Glomerular endothelial cell (primary cell): ENCODE measurements at regions not wholly inside any gene's neighbourhood (a gene's known extent, or its start where the extent isn't known, plus 50 kb on each side); places are given as distances from the start of the nearest gene placed in this dataset.

Source experiments
- DNase-seq: peaks from one replicate; pipeline ENCODE4 v3.0.0-alpha.2; 2011; ENCODE audit warnings: low read depth, low spot score; ENCODE audit errors: extremely low read depth

DNA sequence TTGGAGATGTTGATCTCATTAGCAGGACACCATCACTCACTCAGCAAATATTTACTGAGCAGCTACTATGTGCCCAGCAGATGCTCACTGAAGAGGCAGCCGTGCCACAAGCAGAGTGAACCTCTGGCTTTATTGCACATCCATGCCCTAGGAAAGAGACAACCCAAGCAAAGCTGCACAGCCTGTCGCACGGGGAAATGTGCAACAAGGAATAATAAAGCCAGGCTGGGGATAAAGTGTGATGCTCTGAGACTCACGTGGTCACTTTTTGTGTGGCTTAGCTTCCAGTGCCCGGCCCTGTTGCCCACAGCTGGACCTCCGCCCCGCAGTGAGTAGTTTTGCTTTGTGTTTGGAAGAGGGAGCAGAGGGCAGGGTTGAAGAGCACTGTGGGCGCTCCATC, 130.4 kb upstream of the CDH4 start:
- DNase-seq = no peak

DNA sequence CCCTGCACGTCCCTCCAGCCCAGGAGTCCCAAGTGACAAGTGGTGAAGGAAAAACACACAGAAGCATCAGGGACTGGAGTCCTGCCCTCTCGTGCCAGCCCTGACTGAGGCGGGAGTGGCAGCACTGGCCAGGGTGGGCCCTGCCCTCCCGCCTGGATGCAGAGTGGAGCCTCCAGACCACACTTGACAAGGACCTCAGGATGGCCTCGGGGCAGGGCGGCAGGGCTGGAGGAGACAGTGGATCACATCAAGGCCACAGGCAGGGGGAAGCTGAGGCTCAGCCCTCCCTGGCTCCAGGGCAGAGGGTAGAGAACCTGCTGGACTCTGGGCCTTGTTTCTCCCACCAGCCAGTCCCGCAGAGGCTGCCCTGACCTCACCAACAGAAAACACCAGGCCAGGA, 128.8 kb upstream of the CDH4 start:
- DNase-seq = no peak

DNA sequence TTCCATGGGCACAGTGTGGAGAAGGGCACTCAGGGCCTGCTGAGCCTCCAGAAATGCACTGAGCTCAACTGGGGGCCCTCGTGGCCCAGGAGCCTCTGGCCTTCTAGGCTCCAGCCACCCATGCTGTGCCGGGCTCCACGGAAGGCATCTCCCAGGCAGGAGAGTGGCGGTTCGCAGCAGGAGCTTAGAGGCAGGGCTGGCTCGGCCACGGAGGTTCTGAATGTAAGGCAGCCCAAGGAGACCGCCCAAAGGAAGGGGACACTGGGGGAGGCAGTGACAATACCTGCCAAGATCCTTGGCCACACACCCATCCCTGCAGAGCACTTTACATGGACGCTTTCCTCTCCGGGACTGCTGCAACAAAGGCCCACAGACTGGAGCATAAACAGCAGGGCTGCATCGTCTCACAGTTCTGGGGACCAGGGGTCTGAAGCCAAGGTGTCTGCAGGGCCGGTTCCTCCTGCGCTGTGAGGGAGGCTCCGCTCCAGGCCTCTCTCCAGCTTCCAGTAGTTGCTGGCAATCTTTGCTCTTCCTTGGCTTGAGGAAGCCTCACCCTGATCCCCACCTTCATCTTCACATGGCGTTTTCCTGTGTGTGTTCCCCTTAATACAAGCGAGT, 128.2 kb upstream of the CDH4 start:
- DNase-seq = no peak

DNA sequence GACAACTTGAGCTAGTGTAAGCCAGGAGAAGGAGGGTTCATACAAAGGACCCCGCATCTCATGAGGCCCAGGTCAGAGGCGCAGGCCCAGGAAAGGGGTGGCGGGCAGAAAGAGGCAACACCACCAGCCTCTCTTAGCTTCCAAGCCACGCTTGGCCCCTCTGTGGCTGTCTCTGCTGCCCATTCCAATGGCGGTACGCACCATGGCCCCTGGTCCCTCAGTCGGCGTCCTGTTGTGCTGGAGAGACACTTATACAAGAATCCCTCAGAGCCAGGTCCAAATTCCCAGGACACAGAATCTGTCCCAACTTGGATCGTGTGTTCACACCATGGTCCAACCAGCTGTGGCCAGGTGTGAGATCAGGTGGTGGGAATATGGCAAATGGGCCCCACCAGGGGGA, 127.0 kb upstream of the CDH4 start:
- no peak for DNase-seq

DNA sequence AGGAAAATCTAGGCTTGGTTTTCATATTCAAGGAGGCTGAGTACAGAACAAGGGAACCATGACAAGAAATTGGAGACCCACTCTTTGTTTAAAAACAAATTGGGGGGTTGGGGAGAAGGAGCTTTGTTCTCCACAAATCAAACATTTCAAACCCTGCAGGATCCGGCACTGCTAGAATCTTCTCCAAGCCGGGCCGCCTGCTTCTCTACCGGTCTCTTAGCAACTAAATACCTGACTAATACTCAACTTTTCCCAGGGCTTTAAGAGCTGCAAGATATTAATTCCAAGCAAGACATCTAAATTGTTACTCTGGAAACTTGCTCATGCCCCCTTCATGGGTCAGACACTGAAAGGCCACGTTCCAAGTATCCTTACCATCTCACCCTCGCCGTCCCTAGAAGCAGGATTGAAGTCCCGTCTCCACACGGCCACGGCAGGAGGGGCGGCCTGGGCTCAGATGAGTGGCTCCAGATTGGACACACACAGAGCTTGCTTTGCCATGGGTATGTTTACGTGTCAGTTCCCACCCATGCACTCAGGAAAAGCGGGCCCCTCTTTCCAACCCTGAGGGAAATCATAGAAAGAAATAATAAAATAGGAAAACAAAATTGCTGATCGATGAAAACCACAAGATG, 126.4 kb upstream of the CDH4 start:
- no peak for DNase-seq

DNA sequence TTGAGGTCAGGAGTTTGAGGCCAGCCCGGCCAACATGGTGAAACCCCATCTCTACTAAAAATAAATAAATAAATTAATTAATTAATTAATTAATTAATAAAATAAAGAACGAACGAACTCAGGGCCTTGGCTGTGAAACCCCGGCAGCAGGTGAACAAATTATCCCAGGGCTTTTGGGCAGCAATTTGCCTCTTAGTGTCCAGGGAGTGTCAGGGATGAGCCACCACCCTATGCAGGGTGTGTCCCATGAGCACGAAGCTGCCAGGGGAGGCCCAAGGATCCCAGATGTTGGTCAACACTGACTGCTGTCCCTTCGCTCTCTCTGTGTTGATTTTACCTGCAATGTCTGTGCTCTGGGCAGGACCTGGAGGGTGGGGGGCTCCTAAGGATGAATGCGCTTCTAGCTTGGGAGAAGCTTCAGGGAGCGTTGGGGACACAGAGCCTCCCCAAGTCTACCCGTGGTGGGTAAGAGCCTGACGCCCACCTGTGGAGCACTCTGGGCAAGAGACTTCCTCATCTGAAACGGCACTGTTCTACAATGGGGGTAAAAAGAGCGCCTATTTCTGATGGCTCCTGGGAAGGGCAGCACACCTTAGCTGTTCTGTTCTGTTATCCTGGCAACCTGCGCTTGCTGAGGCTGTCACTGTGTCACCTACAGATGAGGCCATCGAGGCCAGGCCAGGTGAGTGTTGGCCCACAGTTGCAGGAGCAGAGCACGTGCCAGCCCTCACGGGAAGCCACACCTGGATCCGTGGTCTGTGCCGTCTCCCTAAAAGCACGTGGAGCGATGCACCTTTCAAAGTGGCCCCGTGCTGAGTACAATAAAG, 125.5 kb upstream of the CDH4 start:
- no peak for DNase-seq

DNA sequence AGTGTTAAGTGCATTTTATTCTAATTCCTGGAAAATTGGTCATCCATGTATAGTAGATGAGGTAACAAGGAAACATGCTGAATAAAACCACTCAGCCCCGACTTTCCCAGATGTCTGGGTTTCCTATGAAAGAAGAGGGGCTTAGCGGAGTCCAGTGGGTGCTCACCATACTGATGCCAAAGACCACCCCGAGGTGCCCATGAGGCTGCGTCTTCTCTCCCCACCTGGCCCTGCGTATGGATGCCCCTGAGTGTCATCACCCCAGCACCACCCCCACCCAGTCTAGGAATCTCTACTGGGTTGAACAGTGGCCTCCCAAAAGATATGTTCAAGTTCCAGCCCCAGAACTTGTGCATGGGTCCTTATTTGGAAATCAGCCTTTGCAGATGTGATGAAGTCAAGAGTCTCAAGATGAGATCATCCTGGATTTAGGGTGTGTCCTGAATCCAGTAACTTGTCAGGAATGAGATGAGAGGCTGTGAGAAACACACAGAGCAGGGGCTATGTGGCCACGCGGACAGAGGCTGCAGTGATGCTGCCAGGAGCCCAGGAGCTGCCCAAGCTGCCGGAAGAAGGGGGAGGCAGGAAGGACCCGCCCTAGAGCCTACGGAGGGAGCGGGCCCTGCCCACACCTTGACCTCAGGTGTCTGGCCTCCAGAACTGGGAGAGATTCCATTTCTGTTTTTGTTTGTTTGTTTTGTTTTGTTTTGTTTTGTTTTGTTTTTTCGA, 124.6 kb upstream of the CDH4 start:
- no peak for DNase-seq

DNA sequence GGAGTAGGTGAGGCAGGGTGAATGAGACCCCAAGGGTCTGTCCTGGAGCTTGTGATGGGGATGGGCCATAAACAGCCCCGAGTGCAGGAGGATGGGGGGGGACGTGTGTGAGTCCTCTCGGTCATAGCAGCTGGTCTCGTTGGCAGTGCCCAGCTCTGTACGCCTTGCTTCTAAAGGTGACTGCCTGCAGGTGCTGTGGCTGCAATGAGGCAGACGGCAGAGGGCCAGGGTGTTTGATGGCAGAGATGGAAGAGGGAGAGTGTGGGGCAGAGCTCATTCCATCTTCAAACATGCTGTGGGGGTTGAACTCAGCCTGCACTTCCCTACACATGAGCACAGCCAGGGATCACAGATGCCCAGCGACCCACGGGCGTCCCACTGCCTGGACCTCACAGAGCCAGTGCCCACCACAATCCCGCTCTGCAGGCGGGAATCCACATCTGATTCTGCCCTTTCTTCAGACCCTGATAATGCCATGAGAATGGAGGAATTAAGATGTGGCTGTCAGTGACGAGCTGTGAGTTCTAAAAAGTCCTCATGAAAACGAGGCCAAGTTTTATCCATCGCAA, 123.3 kb upstream of the CDH4 start:
- DNase-seq = no peak

DNA sequence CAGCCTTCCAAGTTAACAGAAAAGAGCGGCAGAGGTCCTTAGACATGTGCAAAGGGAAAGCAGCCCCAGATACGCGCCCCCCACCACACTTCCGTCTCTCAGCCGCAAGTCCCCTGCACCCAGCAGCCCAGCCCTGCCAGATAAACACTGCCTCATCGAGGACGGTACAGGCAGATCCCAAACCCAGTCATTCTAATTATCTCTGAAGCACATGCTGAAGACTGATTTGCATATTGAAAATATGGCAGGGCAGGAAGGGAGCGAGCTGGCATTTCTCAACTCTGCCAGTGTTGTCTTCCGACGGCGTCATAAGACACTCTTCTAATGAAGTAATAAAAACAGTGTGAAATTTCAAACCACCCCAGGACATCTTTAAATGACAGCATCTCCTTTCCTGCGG, 122.8 kb upstream of the CDH4 start:
- no peak for DNase-seq

DNA sequence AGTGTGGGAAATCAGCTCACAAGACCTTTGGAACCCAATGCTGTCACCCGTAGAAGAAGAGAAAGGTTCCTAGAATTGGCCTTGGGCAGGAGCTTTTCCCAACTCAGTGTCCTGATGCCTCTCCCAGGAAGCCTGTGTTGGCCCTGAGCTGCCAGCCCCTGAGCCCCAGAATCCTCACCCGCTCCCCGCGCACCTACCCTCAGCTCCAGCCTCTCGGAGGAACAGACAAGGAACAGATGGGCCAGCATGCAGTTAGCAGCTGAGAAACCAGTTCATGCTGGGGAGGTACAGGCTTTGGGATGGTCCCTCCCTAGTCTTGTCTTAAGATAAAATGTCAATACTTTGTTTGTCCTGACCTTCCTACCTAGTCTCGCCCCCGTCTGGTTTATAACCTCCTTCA, 121.9 kb upstream of the CDH4 start:
- no peak for DNase-seq

DNA sequence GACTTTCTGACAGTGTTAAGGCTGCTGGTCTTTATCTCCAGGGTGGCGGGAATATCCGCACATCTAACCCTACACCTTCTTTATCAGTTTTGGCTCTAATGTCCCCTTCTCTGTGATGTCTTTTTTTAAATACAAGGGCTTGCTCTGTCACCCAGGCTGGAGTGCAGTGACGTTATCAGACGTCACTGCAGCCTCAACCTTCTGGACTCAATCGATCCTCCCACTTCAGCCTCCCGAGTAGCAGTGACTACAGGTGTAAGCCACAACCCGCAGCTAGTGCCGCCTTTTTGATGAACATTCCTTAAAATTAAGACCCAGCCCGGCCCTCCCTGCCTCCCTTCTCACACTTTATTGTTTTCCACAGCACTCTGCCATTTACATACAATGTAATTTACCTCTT, 120.1 kb upstream of the CDH4 start:
- DNase-seq = no peak

DNA sequence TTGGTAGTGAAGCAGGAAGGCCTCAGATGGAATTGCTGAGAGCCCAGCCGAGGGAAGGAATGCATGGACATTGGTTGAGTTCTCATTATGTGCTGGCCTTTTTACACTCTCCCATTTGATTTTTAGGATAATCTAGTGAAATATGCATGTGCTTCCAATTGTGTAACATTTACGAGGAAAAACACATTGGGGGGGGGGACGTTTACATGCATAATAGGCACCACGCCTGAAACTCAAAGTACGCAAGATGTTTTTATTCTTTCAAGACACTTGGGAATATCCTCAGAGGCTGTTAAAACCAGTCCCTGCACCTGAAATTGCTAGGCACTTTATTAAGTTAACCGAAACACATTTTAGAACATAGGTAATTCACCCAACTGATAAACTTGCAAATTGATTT, 118.5 kb upstream of the CDH4 start:
- DNase-seq = no peak

DNA sequence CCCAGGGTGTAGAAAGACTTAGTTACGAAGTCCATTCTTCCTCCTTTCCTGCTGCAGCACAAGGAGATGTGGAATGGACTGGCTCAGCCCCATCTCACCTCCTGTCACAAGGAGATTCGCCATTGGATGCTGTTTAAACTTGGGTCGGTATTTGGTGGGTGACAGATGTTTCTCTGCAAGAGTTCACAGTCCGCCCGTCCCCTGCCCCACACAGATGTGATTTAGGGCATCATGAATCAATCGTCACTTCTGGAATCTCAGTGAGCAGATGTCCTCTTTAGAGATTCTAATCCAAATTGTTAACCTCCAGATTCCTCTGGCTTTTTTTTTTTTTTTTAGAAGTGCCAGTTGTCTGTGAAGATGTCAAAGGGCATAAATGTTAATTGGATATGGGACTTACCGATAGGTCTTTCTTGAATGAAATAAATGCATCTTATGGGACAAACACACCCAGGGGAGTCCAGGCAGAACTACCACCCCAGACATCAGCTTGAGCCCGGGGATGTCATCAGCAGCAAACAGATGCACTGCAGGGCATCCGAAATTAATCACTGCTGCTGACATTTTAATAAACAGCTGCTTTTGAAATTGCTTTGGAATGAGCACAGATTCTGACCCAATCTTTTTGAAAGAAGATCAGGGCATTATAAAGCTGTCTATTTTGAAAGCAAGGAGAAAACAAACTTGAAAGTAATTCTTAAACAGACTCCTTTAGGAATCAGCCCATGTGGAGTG, 117.6 kb upstream of the CDH4 start:
- DNase-seq = no peak

DNA sequence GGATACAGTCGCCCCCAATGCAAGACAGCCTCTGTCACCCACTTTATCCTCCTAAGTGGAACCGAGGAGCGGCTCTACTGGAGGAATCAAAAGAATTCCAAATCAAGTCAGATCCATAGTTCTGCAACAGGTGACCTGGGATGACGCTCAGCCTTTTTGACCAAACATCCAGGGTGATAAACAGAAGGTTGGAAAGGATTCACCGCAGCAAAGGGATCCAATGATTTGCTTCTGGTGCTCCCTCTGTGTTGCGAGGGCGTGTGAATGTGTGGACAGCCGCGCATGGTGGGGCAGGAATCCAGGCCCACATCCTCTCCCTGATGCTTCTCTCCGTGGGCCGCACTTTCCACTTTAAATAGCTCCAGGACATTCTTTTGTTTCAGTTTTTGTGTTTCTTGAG, 116.8 kb upstream of the CDH4 start:
- no peak for DNase-seq

DNA sequence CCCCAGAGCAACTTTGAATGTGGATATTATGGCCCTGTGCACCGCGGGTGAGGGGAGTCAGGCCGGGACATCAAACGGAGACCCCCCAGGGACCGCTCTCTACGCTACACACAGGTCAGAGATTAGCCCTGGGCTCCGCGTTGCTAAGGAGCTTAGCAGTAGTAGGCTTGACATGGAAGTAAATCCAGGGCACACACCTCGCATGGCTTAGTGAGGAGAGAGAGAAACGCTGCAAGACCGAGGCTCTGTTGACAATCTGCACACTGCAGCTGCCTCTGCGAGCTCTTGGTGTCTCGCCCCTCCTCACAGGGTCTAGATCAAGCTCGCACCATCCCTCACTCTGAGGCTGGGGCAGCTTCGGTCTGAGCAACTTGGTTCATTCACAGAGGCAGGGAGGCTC, 116.1 kb upstream of the CDH4 start:
- DNase-seq = no peak

DNA sequence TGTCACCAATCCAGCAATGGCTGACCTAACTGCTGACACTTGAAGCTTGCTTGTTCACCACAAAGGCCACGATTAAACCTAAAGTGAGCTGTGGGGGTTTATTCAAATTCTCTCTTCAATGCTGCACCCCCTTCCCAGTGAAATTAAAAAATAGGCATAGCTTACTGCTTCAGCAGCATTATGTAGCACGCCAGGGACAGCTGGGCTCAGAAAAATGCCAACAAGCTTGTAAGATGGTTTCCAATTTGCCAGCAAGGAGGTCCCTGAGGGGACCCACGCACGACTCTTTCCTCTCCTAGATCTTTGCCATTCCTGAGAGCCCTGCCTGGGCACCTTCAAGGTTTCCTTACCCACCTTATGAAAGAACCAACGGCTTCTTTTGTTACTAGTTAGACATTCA, 113.5 kb upstream of the CDH4 start:
- no peak for DNase-seq

DNA sequence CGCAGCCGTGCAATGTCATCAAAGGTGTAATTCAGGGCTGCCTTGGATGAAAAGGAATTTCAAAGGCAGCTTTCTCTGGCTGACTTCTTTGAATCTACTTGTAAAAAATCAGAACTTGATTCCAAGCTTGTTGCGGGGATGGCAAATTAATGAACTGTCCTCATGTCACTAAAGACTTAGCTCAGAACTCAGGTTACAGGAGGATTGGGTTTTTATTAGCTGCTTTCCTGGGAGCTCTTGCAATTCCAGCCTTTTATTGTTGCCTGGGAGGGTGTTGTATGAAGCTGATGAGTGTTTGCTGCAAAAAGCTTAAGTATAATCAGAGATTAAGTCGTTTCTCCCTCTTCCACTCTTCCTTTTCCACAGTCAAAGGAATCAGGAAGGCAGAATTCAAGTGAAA, 113.0 kb upstream of the CDH4 start:
- no peak for DNase-seq

DNA sequence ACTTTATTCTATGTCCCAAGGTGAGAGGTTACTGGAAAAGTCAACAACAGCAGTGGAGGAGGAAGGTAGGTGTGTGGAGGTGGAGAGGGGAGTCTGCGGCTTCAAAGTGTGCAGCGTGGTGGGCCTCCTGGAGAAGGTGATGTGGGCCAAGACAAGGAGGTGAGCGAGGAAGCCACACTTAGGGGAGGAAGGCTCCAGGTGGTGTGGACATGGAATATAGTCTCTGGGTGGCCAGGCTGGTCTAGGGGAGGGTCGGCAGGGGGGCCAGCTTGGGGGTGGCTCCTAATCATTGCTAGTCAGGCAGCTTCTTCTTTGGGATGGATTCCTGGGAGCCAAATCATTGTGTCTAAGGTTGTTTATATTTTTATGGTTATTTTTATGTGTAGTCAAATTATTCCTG, 111.5 kb upstream of the CDH4 start:
- DNase-seq = no peak

DNA sequence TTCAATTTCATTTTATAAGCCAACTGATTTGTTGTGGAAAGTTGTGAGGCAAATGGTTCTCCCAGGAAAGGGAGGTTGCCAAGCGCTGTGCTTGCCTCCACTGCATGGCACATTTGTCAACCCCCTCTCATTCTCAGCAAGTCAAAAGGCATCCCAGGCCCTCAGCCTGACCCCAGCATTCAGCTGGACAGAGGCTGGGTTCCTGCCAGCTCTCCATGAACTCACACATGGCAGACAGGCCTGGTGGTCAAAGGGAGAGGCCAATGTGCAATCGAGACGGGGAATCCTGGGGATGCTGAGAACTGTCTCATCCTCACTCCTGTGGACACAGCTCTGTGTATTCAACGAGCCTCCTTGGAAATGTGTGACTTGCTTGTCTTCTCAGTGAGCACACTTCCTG, 106.0 kb upstream of the CDH4 start:
- no peak for DNase-seq

DNA sequence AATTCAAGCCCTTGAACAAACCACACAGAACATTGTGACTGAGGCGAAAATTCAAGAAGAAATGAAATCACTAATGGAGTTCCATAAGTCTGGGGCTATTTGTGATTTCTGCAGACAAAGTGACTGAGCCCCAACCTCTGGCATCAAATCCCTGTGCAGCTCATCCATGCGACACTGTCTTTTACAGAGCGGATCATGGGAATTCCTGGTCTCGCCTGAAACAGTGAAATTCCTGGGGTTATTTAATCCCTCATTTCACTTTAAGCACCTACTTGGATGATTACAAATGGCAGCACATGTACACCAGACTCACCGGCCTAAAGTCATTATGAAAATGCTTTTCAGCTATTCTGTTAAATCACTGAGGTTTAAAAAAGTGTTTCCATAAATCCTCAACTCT, 102.4 kb upstream of the CDH4 start:
- no peak for DNase-seq

DNA sequence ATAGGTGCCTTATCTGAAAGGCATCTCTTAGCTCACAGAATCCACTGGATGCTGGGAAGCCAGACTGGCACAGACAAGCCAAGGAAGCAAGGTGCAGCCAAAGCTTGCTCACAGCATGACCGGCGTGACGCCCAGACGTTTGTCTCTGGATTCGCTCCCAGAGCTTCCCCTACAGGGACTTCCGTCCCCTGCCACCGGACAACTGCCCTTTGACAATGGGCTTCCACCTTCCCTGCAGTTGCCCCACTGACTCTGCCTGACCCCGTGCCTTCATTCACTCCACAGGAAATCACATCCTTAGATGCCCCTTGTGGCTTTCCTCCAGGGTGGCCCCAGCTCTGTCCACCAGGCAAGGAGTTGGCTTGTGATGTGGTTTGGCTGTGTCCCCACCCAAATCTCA, 94.8 kb upstream of the CDH4 start:
- DNase-seq = no peak
